NCI-H2107 (cell line): ENCODE measurements at regions not wholly inside any gene's neighbourhood (a gene's known extent, or its start where the extent isn't known, plus 50 kb on each side); places are given as distances from the start of the nearest gene placed in this dataset.

Experiments used
- DNase-seq: peaks from one replicate; lab custom pipeline; 2025; lab: John Stamatoyannopoulos, UW

- DNase-seq = no peak
Measured at GRCh38 chr13:97135883-97136282, 86.2 kb upstream of the MBNL2 start.

GRCh38 chr13:97136418-97136817, 85.7 kb upstream of the MBNL2 start:
- DNase-seq = no peak

- no peak for DNase-seq
Measured at GRCh38 chr13:97139691-97140090, 82.4 kb upstream of the MBNL2 start.

- DNase-seq = no peak
Measured at GRCh38 chr13:97140131-97140530, 82.0 kb upstream of the MBNL2 start.

- no peak for DNase-seq
Measured at GRCh38 chr13:97140611-97141010, 81.5 kb upstream of the MBNL2 start.

- no peak for DNase-seq
Measured at GRCh38 chr13:97141097-97141496, 81.0 kb upstream of the MBNL2 start.

GRCh38 chr13:97141564-97142005, 80.5 kb upstream of the MBNL2 start:
- peak; percentile 17 for DNase-seq

GRCh38 chr13:97142452-97142851, 79.7 kb upstream of the MBNL2 start:
- no peak for DNase-seq

- DNase-seq = no peak
Measured at GRCh38 chr13:97145057-97145456, 77.1 kb upstream of the MBNL2 start.

GRCh38 chr13:97148894-97149293, 73.2 kb upstream of the MBNL2 start:
- no peak for DNase-seq

GRCh38 chr13:97160421-97160820, 61.7 kb upstream of the MBNL2 start:
- no peak for DNase-seq

GRCh38 chr13:97161582-97162231, 60.4 kb upstream of the MBNL2 start:
- no peak for DNase-seq

- DNase-seq = no peak
Measured at GRCh38 chr13:97165502-97166425, 56.4 kb upstream of the MBNL2 start.

- no peak for DNase-seq
Measured at GRCh38 chr13:97171136-97171535, 51.0 kb upstream of the MBNL2 start.
